DOHH2 (cell line): ENCODE measurements at regions not wholly inside any gene's neighbourhood (a gene's known extent, or its start where the extent isn't known, plus 50 kb on each side); places are given as distances from the start of the nearest gene placed in this dataset.

ENCODE experiments used
- H3F3A ChIP-seq: fragments of 200-600 bp; sonication (generic), shearing (Covaris generic); 2 replicates; pipeline ENCODE4 v1.6.0; 2016; ENCODE audit warnings: antibody characterized with exemption, mild to moderate bottlenecking; ENCODE audit not compliant: control insufficient read depth, insufficient read depth
- H3K27ac ChIP-seq: fragments of 200-600 bp; sonication (generic); 2 replicates; pipeline ENCODE4 v1.5.1; 2014; ENCODE audit warnings: low read depth, mild to moderate bottlenecking, low read length, moderate library complexity
- H3K27me3 ChIP-seq: fragments of 200-600 bp; sonication (generic); 2 replicates; pipeline ENCODE4 v1.6.1; 2014; ENCODE audit warnings: mild to moderate bottlenecking, low read length, mixed read lengths; ENCODE audit not compliant: control insufficient read depth
- H3K36me3 ChIP-seq: fragments of 200-600 bp; sonication (generic); 2 replicates; pipeline ENCODE4 v1.6.1; 2014; ENCODE audit warnings: mild to moderate bottlenecking, low read length, moderate library complexity, mixed read lengths; ENCODE audit not compliant: control insufficient read depth
- H3K4me1 ChIP-seq: fragments of 200-600 bp; sonication (generic); 2 replicates; pipeline ENCODE4 v1.6.1; 2014; ENCODE audit warnings: mild to moderate bottlenecking, low read length, mixed read lengths; ENCODE audit not compliant: control insufficient read depth
- H3K4me2 ChIP-seq: fragments of 200-600 bp; sonication (generic); 2 replicates; pipeline ENCODE4 v1.6.0; 2014; ENCODE audit warnings: mild to moderate bottlenecking, low read length, moderate library complexity
- H3K4me3 ChIP-seq: fragments of 200-600 bp; sonication (generic); 2 replicates; pipeline ENCODE4 v1.5.1; 2014; ENCODE audit warnings: mild to moderate bottlenecking, low read length, mixed read lengths
- H3K79me2 ChIP-seq: fragments of 200-600 bp; sonication (generic); 2 replicates; pipeline ENCODE4 v1.6.1; 2014; ENCODE audit warnings: mild to moderate bottlenecking, low read length, mixed read lengths; ENCODE audit not compliant: control insufficient read depth
- H3K9me2 ChIP-seq: fragments of 200-600 bp; sonication (generic); replicated peaks from 2 replicates; pipeline ENCODE4 v1.6.1; 2014; ENCODE audit warnings: mild to moderate bottlenecking, low read length, mixed read lengths; ENCODE audit not compliant: control insufficient read depth
- H3K9me3 ChIP-seq: fragments of 200-600 bp; sonication (generic); 2 replicates; pipeline ENCODE4 v1.6.1; 2014; ENCODE audit warnings: antibody characterized with exemption, low read length, mixed read lengths; ENCODE audit not compliant: control insufficient read depth, insufficient read depth
- H4K20me1 ChIP-seq: fragments of 200-600 bp; sonication (generic); 2 replicates; pipeline ENCODE4 v1.6.0; 2014; ENCODE audit warnings: low read depth, mild to moderate bottlenecking, antibody characterized with exemption, low read length, moderate library complexity; ENCODE audit not compliant: control insufficient read depth, insufficient read depth
- CTCF ChIP-seq: fragments of 200-600 bp; sonication (generic); IDR thresholded peaks from one replicate; pipeline ENCODE4 v1.5.1; 2014; ENCODE audit warnings: antibody characterized with exemption, mild to moderate bottlenecking, low read depth, low read length; ENCODE audit not compliant: poor library complexity, severe bottlenecking
- EZH2phosphoT487 ChIP-seq: fragments of 200-600 bp; sonication (generic); IDR thresholded peaks from 2 replicates; pipeline ENCODE4 v1.6.1; 2017; ENCODE audit warnings: borderline replicate concordance, mild to moderate bottlenecking, antibody characterized with exemption, low read length, moderate library complexity, mixed read lengths

GRCh38 chr3:135564696-135565095 is 400.8 kb upstream of the PPP2R3A start:
- Histone ChIP-seq H3K4me3 (no peak overlapping the region), H3K9me3 (no peaks in the 10 kb centered on the region), H4K20me1 (no peaks in the 10 kb centered on the region), H3K4me2 (no peak overlapping the region), H3F3A (no peaks in the 10 kb centered on the region), H3K79me2 (no peaks in the 10 kb centered on the region), H3K27ac (no peak overlapping the region), H3K27me3 (no peaks in the 10 kb centered on the region), H3K9me2 (no peaks in the 10 kb centered on the region), H3K36me3 (no peaks in the 10 kb centered on the region), H3K4me1 (no peaks in the 10 kb centered on the region)
- TF ChIP-seq CTCF (no peak), EZH2phosphoT487 (no peak)

- Histone ChIP-seq H3K4me3 (no peak overlapping the region), H3K36me3 (no peaks in the 10 kb centered on the region), H4K20me1 (no peaks in the 10 kb centered on the region), H3K79me2 (no peaks in the 10 kb centered on the region), H3K4me1 (no peaks in the 10 kb centered on the region), H3K4me2 (no peak overlapping the region), H3F3A (no peaks in the 10 kb centered on the region), H3K9me3 (no peaks in the 10 kb centered on the region), H3K27ac (no peak overlapping the region), H3K27me3 (no peaks in the 10 kb centered on the region), H3K9me2 (no peaks in the 10 kb centered on the region)
- TF ChIP-seq CTCF = no peak
- TF ChIP-seq EZH2phosphoT487 = no peak
Observed at GRCh38 chr3:135565546-135565945, 400.0 kb upstream of the PPP2R3A start.

GRCh38 chr3:135567223-135567622 is 398.3 kb upstream of the PPP2R3A start:
- H3K4me1 ChIP-seq = no peaks in the 10 kb centered on the region
- H3K27ac ChIP-seq = no peak overlapping the region
- no peaks in the 10 kb centered on the region for H3K9me2 ChIP-seq
- H4K20me1 ChIP-seq = no peaks in the 10 kb centered on the region
- no peak overlapping the region for H3K4me2 ChIP-seq
- no peaks in the 10 kb centered on the region for H3F3A ChIP-seq
- TF ChIP-seq CTCF (no peak), EZH2phosphoT487 (no peak)
- H3K79me2 ChIP-seq = no peaks in the 10 kb centered on the region
- no peaks in the 10 kb centered on the region for H3K9me3 ChIP-seq
- no peak overlapping the region for H3K4me3 ChIP-seq
- H3K27me3 ChIP-seq = no peaks in the 10 kb centered on the region
- no peaks in the 10 kb centered on the region for H3K36me3 ChIP-seq

- H4K20me1 ChIP-seq = no peaks in the 10 kb centered on the region
- H3F3A ChIP-seq = no peaks in the 10 kb centered on the region
- no peaks in the 10 kb centered on the region for H3K9me3 ChIP-seq
- H3K4me1 ChIP-seq = no peaks in the 10 kb centered on the region
- H3K27ac ChIP-seq = no peak overlapping the region
- H3K36me3 ChIP-seq = no peaks in the 10 kb centered on the region
- H3K9me2 ChIP-seq = no peaks in the 10 kb centered on the region
- TF ChIP-seq EZH2phosphoT487 = no peak
- TF ChIP-seq CTCF = no peak
- H3K79me2 ChIP-seq = no peaks in the 10 kb centered on the region
- no peak overlapping the region for H3K4me3 ChIP-seq
- H3K4me2 ChIP-seq = no peak overlapping the region
- no peaks in the 10 kb centered on the region for H3K27me3 ChIP-seq
Observed at GRCh38 chr3:135576751-135577150, 388.8 kb upstream of the PPP2R3A start.
